HepG2 (cell line): ENCODE measurements at regions not wholly inside any gene's neighbourhood (a gene's known extent, or its start where the extent isn't known, plus 50 kb on each side); places are given as distances from the start of the nearest gene placed in this dataset.
A peak's percentile ranks its signal among the peaks of the same experiment; 100 is the strongest.

ENCODE experiments used
- ATAC-seq: fragments of 200-7000 bp; cut with Tn5 transposase; 3 replicates; pipeline ENCODE4 v1.9.1; 2020; ENCODE audit warnings: mild to moderate bottlenecking, moderate library complexity
- BruUV-seq: library from RNA; stranded (reverse); fragments of 400-500 nt; replicated peaks from 2 replicates; lab custom pipeline; 2021; lab: Mats Ljungman, UMichigan
- CTCF ChIA-PET: fragments of 300-600 bp; formaldehyde crosslinking; extraction: SDS; loops from one replicate; lab custom pipeline; 2021; ENCODE audit warnings: low total read pairs, inconsistent platforms, low intra/inter-chr PET ratio; lab: Yijun Ruan, JAX
- POLR2A ChIA-PET: fragments of 350-600 bp; sonication (Branson Sonifier 250); formaldehyde crosslinking; loops from one replicate; lab custom pipeline; 2020; ENCODE audit warnings: antibody characterized with exemption, inconsistent platforms; lab: Yijun Ruan, JAX
- DNase-seq: peaks from one replicate; pipeline ENCODE4 v3.0.0-alpha.2; 2015; ENCODE audit warnings: low spot score
- FAIRE-seq: peaks from 3 replicates; lab custom pipeline; 2011; peaks lifted over from hg19 to GRCh38; lab: Jason Lieb, UNC
- H2AFZ ChIP-seq: one replicate; pipeline ENCODE4 v1.6.1; 2011; ENCODE audit warnings: low read length, inconsistent platforms
- H3K27ac ChIP-seq: fragments of 300-600 bp; 3 replicates; pipeline ENCODE4 v1.8.0; 2011; ENCODE audit warnings: mixed run types, mild to moderate bottlenecking, mixed read lengths, low read length, inconsistent platforms; ENCODE audit not compliant: insufficient read depth; ENCODE audit errors: extremely low read length
- H3K27me3 ChIP-seq, 2 experiments: fragments of 200-600 bp in 1 of 2; 2 replicates in 1 of 2; 3 replicates in 1 of 2; pipeline versions ENCODE4 v1.6.0 to v1.8.0; 2011; ENCODE audit warnings: low read length in 2 of 2, mild to moderate bottlenecking in 2 of 2, moderate library complexity in 2 of 2, inconsistent platforms in 1 of 2; ENCODE audit not compliant: insufficient read depth in 2 of 2, control insufficient read depth in 1 of 2
- H3K36me3 ChIP-seq, 2 experiments: fragments of 200-600 bp in 1 of 2; replicated peaks in 1 of 2; 2 replicates in 1 of 2; 3 replicates in 1 of 2; pipeline versions ENCODE4 v1.5.1 to v1.8.0; 2011; ENCODE audit warnings: low read length in 2 of 2, inconsistent platforms in 1 of 2; ENCODE audit not compliant: insufficient read depth in 2 of 2, control insufficient read depth in 1 of 2
- H3K4me1 ChIP-seq: 2 replicates; pipeline ENCODE4 v1.5.1; 2012; ENCODE audit warnings: low read length, inconsistent platforms; ENCODE audit not compliant: insufficient read depth
- H3K4me2 ChIP-seq: 2 replicates; pipeline ENCODE4 v1.6.0; 2011; ENCODE audit warnings: low read depth, low read length, inconsistent platforms
- H3K4me3 ChIP-seq, 3 experiments: fragments of 200-600 bp in 1 of 3; sonication (generic), shearing (Covaris generic) in 1 of 3; replicated peaks in 1 of 3; 2 replicates each; pipeline ENCODE4 v1.5.1; 2011 to 2016; ENCODE audit warnings: low read length in 3 of 3, inconsistent platforms in 2 of 3, low read depth in 2 of 3, mild to moderate bottlenecking in 2 of 3, control low read depth in 1 of 3, mixed read lengths in 1 of 3; ENCODE audit not compliant: insufficient read depth in 1 of 3
- H3K79me2 ChIP-seq: one replicate; pipeline ENCODE4 v1.6.1; 2011; ENCODE audit warnings: low read length, inconsistent platforms; ENCODE audit not compliant: insufficient read depth
- H3K9ac ChIP-seq: 2 replicates; pipeline ENCODE4 v1.6.0; 2011; ENCODE audit warnings: mild to moderate bottlenecking, low read depth, low read length, inconsistent platforms; ENCODE audit not compliant: insufficient read depth
- H3K9me3 ChIP-seq: 2 replicates; pipeline ENCODE4 v1.5.1; 2012; ENCODE audit warnings: mild to moderate bottlenecking, low read length
- H4K20me1 ChIP-seq: 2 replicates; pipeline ENCODE4 v1.6.0; 2011; ENCODE audit warnings: inconsistent platforms, mild to moderate bottlenecking, low read length, moderate library complexity; ENCODE audit not compliant: insufficient read depth
- CTCF ChIP-seq: sonication (generic); formaldehyde crosslinking; IDR thresholded peaks from 2 replicates; pipeline ENCODE4 v1.5.0; 2020; ENCODE audit warnings: mild to moderate bottlenecking, missing genetic modification reagents, moderate library complexity
- HMGXB4 ChIP-seq, 2 experiments: sonication (generic) in 1 of 2; formaldehyde crosslinking in 1 of 2; IDR thresholded peaks; 2 replicates each; pipeline versions ENCODE4 v1.4.0 to v1.6.1; 2018 to 2020; ENCODE audit warnings: missing genetic modification reagents in 2 of 2, borderline replicate concordance in 1 of 2, low read depth in 1 of 2, mild to moderate bottlenecking in 1 of 2, missing biosample characterization in 1 of 2
- MIXL1 ChIP-seq: IDR thresholded peaks from 2 replicates; pipeline ENCODE4 v1.6.1; 2016
- MTA3 ChIP-seq: sonication (generic); formaldehyde crosslinking; IDR thresholded peaks from 2 replicates; pipeline ENCODE4 v1.4.0; 2020; ENCODE audit warnings: missing genetic modification reagents
- POGZ ChIP-seq: sonication (generic); formaldehyde crosslinking; IDR thresholded peaks from 2 replicates; pipeline ENCODE4 v1.4.0; 2020; ENCODE audit warnings: mild to moderate bottlenecking, missing genetic modification reagents
- RAD21 ChIP-seq: fragments of 450-650 bp; formaldehyde crosslinking; IDR thresholded peaks from 2 replicates; pipeline ENCODE4 v1.5.0; 2020; ENCODE audit warnings: mild to moderate bottlenecking
- RBFOX2 ChIP-seq: fragments of 200-400 bp; formaldehyde crosslinking; IDR thresholded peaks from 2 replicates; pipeline ENCODE4 v1.6.1; 2017; ENCODE audit warnings: low read depth, mild to moderate bottlenecking, low read length
- RNF2 ChIP-seq: fragments of 450-650 bp; conservative IDR thresholded peaks from 2 replicates; pipeline ENCODE4 v1.6.1; 2016; ENCODE audit warnings: low read depth
- SMC3 ChIP-seq: IDR thresholded peaks from 2 replicates; pipeline ENCODE4 v1.6.1; 2011; ENCODE audit warnings: low read length, improper control_type of control experiment
- STAG1 ChIP-seq: sonication (generic); formaldehyde crosslinking; IDR thresholded peaks from 2 replicates; pipeline ENCODE4 v1.4.0; 2020; ENCODE audit warnings: missing genetic modification reagents
- YY1 ChIP-seq: IDR thresholded peaks from 2 replicates; pipeline ENCODE4 v1.6.1; 2011; ENCODE audit warnings: low read length, low read depth, moderate library complexity, mild to moderate bottlenecking; ENCODE audit not compliant: insufficient read depth, insufficient replicate concordance
- ZBTB7B ChIP-seq: sonication (generic); formaldehyde crosslinking; IDR thresholded peaks from 2 replicates; pipeline ENCODE4 v1.4.0; 2020; ENCODE audit warnings: missing genetic modification reagents
- ZNF432 ChIP-seq: sonication (generic); formaldehyde crosslinking; IDR thresholded peaks from 2 replicates; pipeline ENCODE4 v1.5.0; 2020; ENCODE audit warnings: missing genetic modification reagents, mild to moderate bottlenecking, borderline replicate concordance
- ZNF484 ChIP-seq: sonication (generic); formaldehyde crosslinking; IDR thresholded peaks from 2 replicates; pipeline ENCODE4 v1.5.1; 2020; ENCODE audit warnings: mild to moderate bottlenecking, low read depth, missing genetic modification reagents, borderline replicate concordance
- ZNF644 ChIP-seq: IDR thresholded peaks from 2 replicates; pipeline ENCODE4 v1.6.1; 2016; ENCODE audit warnings: low read depth
- ZNF784 ChIP-seq: sonication (generic); formaldehyde crosslinking; IDR thresholded peaks from 2 replicates; pipeline ENCODE4 v1.5.1; 2020; ENCODE audit warnings: missing genetic modification reagents, mild to moderate bottlenecking, borderline replicate concordance
- ZSCAN9 ChIP-seq: IDR thresholded peaks from 2 replicates; pipeline ENCODE4 v1.6.1; 2016; ENCODE audit warnings: borderline replicate concordance
- WGBS: methylation state at CpG from one replicate; pipeline ENCODE4 v1.1.6; 2017; ENCODE audit warnings: low lambda C conversion rate; 5-methylcytosine and 5-hydroxymethylcytosine counted together
- in situ Hi-C: cut with HindIII; loops from 2 replicates; pipeline ENCODE4 v1.10.0; 2017; ENCODE audit warnings: low pct_unique_long_range_greater_than_20kb; ENCODE audit not compliant: extremely low pct_ligation_motif_present
- intact Hi-C: fragments of 100-400 bp; cut with micrococcal nuclease; formaldehyde crosslinking; loops from one replicate; pipeline ENCODE4 v1.10.0; 2022; ENCODE audit not compliant: unreplicated experiment

- FAIRE-seq (peak; percentile 72), ATAC-seq (peak; percentile 50), DNase-seq (peak; percentile 39)
- intact Hi-C loops, result loop anchor here (1.0 kb wide), 1 partner anchor 267 kb away; no protein-coding TSS in a partner anchor
- H3K4me3 ChIP-seq, result no peak overlapping the region
- no peak overlapping the region for H3K27ac ChIP-seq
- no peaks in the 10 kb centered on the region for H4K20me1 ChIP-seq
- CTCF ChIA-PET, result no interaction called here
- no peak overlapping the region for H3K9ac ChIP-seq
- peaks cover 11% of the 10 kb centered on the region for H3K4me1 ChIP-seq
- no peaks in the 10 kb centered on the region for H3K36me3 ChIP-seq
- POLR2A ChIA-PET, result no interaction called here
- H2AFZ ChIP-seq, result peak overlapping the region; percentile 86
- WGBS, result 11% methylated on average over 5 of the region's 5 CpGs
- peaks cover 0 to 19% of the 10 kb centered on the region in 2 experiments; a peak in 1 of 5 replicates for H3K27me3 ChIP-seq
- no TSS peak for BruUV-seq
- H3K4me2 ChIP-seq, result peak overlapping the region; percentile 53
- H3K9me3 ChIP-seq, result no peaks in the 10 kb centered on the region
- TF ChIP-seq ZBTB7B (CRISPR knock-in tag) (no peak), ZNF432 (CRISPR knock-in tag) (no peak), STAG1 (peak; percentile 53), POGZ (CRISPR knock-in tag) (0 out of 2 replicates have a peak, but pooled peaks have one; percentile 22), ZSCAN9 (0 out of 2 replicates have a peak, but pooled peaks have one; percentile 38), MTA3 (CRISPR knock-in tag) (no peak), ZNF644 (CRISPR knock-in tag) (0 out of 2 replicates have a peak, but pooled peaks have one; percentile 42), ZNF784 (peak; percentile 91; the same call in 1 of the 2 replicates), MIXL1 (CRISPR knock-in tag) (0 out of 2 replicates have a peak, but pooled peaks have one; percentile 15), RBFOX2 (no peak), YY1 (peak; percentile 30), HMGXB4 (CRISPR knock-in tag; IDR thresholded peaks at IDR 0.05; ENCODE audit: borderline replicate concordance in 1 of 2, low read depth in 1 of 2) (0 out of 4 replicates have a peak, but pooled peaks of 1 of the 2 experiments have one; percentile 28), RAD21 (peak; percentile 42; the same call in 1 of the 2 replicates), SMC3 (peak; percentile 57), ZNF484 (CRISPR knock-in tag) (no peak), RNF2 (0 out of 2 replicates have a peak, but pooled peaks have one; percentile 29), CTCF (CRISPR knock-in tag) (peak; percentile 75)
- in situ Hi-C loops, result loop anchor here (5.0 to 10.0 kb wide), 2 partner anchors 133 to 265 kb away; no protein-coding TSS in a partner anchor
- no peaks in the 10 kb centered on the region for H3K79me2 ChIP-seq
Observed at GRCh38 chr5:36739751-36740221, 133.4 kb downstream of the SLC1A3 start.
